Kidney (tissue), 13 donors: ENCODE measurements at regions not wholly inside any gene's neighbourhood (a gene's known extent, or its start where the extent isn't known, plus 50 kb on each side); places are given as distances from the start of the nearest gene placed in this dataset.
"Not testable (repeated sequence)": the region's sequence is repeated elsewhere in the genome, so short reads cannot be mapped to it uniquely, and the experiment has no call there.

Experiments
- DNase-seq, 5 donors: peaks; one replicate each; pipeline ENCODE4 v3.0.0-alpha.2; 2013 to 2020
- FAIRE-seq: peaks from 2 replicates; lab custom pipeline; 2012; peaks lifted over from hg19 to GRCh38; lab: Jason Lieb, UNC
- H3K27ac ChIP-seq, 2 donors: one replicate each; pipeline ENCODE4 v1.7.0; 2013; ENCODE audit warnings: low read depth in 2 of 2, low read length in 2 of 2, inconsistent platforms in 1 of 2
- H3K27me3 ChIP-seq: one replicate; pipeline ENCODE4 v1.7.1; 2013; ENCODE audit warnings: low read length, inconsistent platforms; ENCODE audit not compliant: control insufficient read depth, insufficient read depth
- H3K36me3 ChIP-seq, 3 donors: one replicate each; pipeline versions ENCODE4 v1.7.0 to v1.7.1; 2013; ENCODE audit warnings: low read length in 3 of 3, control low read depth in 1 of 3, inconsistent platforms in 1 of 3; ENCODE audit not compliant: insufficient read depth in 3 of 3, control insufficient read depth in 2 of 3
- H3K4me1 ChIP-seq, 3 donors: one replicate each; pipeline versions ENCODE4 v1.7.0 to v1.7.1; 2013; ENCODE audit warnings: low read length in 3 of 3, inconsistent platforms in 1 of 3, low read depth in 1 of 3; ENCODE audit not compliant: control insufficient read depth in 2 of 3, insufficient read depth in 2 of 3
- H3K4me3 ChIP-seq, 3 donors: one replicate each; pipeline versions ENCODE4 v1.7.0 to v1.8.1; 2013; ENCODE audit warnings: low read length in 3 of 3, control low read depth in 1 of 3, inconsistent platforms in 1 of 3
- H3K9ac ChIP-seq, 3 donors: one replicate each; pipeline versions ENCODE4 v1.7.0 to v1.7.1; 2013; ENCODE audit warnings: low read length in 3 of 3, control low read depth in 1 of 3, inconsistent platforms in 1 of 3
- H3K9me3 ChIP-seq, 3 donors: one replicate each; pipeline versions ENCODE4 v1.7.0 to v1.7.1; 2013; ENCODE audit warnings: low read length in 3 of 3, control low read depth in 1 of 3, inconsistent platforms in 1 of 3; ENCODE audit not compliant: control insufficient read depth in 2 of 3, insufficient read depth in 1 of 3
- intact Hi-C: fragments of 100-400 bp; cut with DNase I; formaldehyde crosslinking; loops from one replicate; pipeline ENCODE4 v1.11.1; 2022
- TF ChIP-seq, protein P1 (sequence below): IDR thresholded peaks from 3 replicates; pipeline ENCODE4 v1.5.1; 2012; ENCODE audit warnings: mild to moderate bottlenecking, moderate library complexity, borderline replicate concordance; ENCODE audit not compliant: insufficient read depth; ENCODE audit errors: extremely low read depth
- donor health status: control.
- donor health status: control.
- donor health status: control.
- donor health status: control.
- donor health status: control.
- donor health status: DM: yes; HTN: yes; CAD: no.
- donor health status: Normal renal cell carcinoma (clear cell type).

DNA sequence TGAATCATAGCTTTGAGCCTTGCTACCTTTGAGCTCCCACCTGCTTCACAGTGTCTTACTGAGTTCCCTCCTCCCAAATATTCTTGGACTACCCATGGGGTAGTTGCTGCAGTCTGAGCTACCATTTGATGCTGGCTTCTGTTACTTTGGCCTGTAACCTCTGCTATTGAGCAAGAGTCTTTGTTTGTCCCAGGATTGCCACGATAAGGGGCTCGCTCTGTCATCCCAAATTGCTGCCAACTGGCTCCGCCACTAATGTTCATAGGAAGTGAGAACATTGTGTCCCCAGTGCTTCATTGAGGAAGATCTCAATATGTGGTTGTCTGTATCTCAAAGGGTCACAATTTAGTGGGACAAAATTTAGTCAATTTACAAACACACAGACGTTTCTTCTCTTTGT lies 103.8 kb downstream of the TRIM43 start:
- Histone ChIP-seq H3K4me3 (no peak overlapping the region), H3K36me3 (no peaks in the 10 kb centered on the region), H3K9me3 (no peaks in the 10 kb centered on the region), H3K27ac (no peak overlapping the region), H3K9ac (no peak overlapping the region), H3K4me1 (no peaks in the 10 kb centered on the region), H3K27me3 (no peaks in the 10 kb centered on the region)
- FAIRE-seq (no peak), DNase-seq (no peak)
- intact Hi-C loops = no loop called here
- TF ChIP-seq, protein P1, sequence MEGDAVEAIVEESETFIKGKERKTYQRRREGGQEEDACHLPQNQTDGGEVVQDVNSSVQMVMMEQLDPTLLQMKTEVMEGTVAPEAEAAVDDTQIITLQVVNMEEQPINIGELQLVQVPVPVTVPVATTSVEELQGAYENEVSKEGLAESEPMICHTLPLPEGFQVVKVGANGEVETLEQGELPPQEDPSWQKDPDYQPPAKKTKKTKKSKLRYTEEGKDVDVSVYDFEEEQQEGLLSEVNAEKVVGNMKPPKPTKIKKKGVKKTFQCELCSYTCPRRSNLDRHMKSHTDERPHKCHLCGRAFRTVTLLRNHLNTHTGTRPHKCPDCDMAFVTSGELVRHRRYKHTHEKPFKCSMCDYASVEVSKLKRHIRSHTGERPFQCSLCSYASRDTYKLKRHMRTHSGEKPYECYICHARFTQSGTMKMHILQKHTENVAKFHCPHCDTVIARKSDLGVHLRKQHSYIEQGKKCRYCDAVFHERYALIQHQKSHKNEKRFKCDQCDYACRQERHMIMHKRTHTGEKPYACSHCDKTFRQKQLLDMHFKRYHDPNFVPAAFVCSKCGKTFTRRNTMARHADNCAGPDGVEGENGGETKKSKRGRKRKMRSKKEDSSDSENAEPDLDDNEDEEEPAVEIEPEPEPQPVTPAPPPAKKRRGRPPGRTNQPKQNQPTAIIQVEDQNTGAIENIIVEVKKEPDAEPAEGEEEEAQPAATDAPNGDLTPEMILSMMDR = no peak

DNA sequence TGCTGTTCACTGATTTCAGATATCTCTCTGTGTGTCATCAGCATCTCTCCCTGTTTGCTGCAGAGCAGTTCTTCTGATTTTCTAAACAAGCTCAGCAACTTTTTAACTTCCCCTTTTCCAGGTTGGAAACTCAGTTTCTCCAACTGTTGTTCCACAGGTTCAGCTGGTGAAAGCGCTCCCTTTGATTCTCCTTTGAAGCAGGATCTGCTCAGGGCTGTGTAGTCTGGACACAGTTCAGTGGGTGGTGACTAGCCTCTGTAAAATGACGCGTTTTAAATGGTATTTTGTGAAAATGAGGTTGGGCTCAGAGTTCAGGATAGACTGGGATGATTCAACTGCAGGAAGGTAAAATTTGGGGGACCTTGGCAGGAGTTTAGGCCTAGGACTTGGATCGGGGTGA lies 106.3 kb downstream of the TRIM43 start:
- H3K27ac ChIP-seq = no peak overlapping the region
- TF ChIP-seq, protein P1 = no peak
- intact Hi-C loops = no loop called here
- no peak overlapping the region for H3K4me3 ChIP-seq
- DNase-seq (peak in 2 of 5 donors; percentile 38 to 52), FAIRE-seq (no peak)
- no peaks in the 10 kb centered on the region for H3K36me3 ChIP-seq
- H3K9me3 ChIP-seq = no peaks in the 10 kb centered on the region
- H3K4me1 ChIP-seq = no peaks in the 10 kb centered on the region
- H3K9ac ChIP-seq = no peak overlapping the region
- H3K27me3 ChIP-seq = no peaks in the 10 kb centered on the region

DNA sequence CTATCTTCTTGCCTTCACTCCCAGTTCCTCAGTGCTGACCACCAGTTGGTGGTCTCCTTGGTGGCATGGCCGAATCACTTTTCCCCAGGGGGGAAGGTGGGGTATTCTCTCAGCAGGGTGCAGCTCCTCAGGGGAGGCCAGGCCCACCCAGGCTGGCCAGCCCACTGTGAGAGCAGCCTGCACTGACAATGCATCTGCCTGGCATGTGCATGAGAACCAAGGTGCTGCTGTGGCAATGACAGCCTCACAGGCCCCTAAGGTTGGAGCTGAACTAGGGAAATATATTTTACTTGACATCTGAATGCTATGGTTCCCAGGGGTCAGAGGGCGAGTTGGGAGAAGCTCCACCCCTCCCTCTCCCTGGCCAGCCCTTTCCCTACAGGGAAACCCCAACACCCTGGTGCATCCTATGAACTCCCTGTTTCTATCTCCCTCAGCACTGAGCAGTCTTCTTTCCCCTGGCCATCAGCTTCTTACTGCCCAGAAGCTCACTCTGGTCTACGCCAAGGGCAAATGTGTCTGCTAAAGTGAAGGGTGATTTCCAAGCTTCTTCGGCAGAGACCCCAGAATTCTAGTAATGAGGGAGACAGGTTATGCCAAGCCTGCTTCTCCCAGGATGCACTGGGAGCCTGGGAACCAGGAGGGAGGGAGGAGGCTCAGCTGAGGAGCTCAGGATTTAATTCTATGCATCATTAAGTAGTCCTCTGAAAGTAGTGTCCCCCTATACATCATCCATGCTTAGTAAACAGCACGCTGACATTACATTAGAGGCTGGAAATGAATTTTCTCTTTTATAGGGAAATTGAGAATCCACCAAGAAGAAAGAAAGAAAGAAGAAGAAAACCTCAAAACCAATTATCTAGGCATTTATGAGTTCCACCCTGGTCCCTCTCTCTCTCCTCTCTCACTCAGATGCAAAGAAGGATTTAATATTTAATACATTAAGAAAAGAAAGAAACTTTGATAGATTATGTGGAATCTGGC lies 107.7 kb downstream of the TRIM43 start:
- H3K36me3 ChIP-seq, H3K4me3 ChIP-seq, H3K4me1 ChIP-seq, H3K9ac ChIP-seq, intact Hi-C loops, FAIRE-seq, H3K9me3 ChIP-seq, H3K27ac ChIP-seq, H3K27me3 ChIP-seq: not testable (repeated sequence)
- DNase-seq = peak in 3 of 5 donors; percentile 33 to 61 (median 56)

DNA sequence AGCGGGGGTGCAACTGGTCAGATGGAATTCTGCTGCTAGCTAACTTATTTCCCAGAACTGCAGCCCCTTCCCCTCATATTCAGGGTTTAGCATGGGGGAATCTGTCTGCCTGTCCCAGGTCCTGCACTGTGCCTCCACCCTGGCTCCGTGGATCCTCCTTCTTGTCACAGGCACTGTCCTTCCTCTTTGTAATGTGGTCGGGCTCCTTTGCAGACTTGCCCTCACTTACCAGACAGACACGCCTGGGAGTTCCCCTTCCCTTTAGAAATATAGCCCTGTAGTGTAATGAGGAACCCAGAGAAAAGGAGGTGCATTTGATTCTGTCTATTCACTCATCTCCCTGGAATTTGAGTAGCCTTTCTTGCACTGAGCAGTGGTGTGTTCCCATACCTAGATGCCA lies 108.7 kb downstream of the TRIM43 start:
- no peak overlapping the region for H3K27ac ChIP-seq

More for the DNA sequence above, 108.7 kb downstream of the TRIM43 start:
- no peaks in the 10 kb centered on the region for H3K36me3 ChIP-seq
- H3K27me3 ChIP-seq = no peaks in the 10 kb centered on the region
- DNase-seq (peak in 2 of 5 donors; percentile 19 to 37), FAIRE-seq (no peak)
- H3K4me3 ChIP-seq = no peak overlapping the region
- no peaks in the 10 kb centered on the region for H3K9me3 ChIP-seq
- TF ChIP-seq, protein P1 = no peak
- no peaks in the 10 kb centered on the region for H3K4me1 ChIP-seq
- intact Hi-C loops = no loop called here
- no peak overlapping the region for H3K9ac ChIP-seq
